A549 (cell line): ENCODE measurements at regions not wholly inside any gene's neighbourhood (a gene's known extent, or its start where the extent isn't known, plus 50 kb on each side); places are given as distances from the start of the nearest gene placed in this dataset.

Experiments used
- ATAC-seq, 2 experiments: fragments of 200-7000 bp in 1 of 2; fragments of >200 bp in 1 of 2; cut with Nextera tagmentation in 1 of 2; cut with Tn5 transposase in 1 of 2; 3 replicates each; pipeline versions ENCODE4 v1.8.0 to v1.9.1; 2018 to 2020; ENCODE audit warnings: mild to moderate bottlenecking in 1 of 2, moderate library complexity in 1 of 2
- CTCF ChIA-PET: fragments of 300-600 bp; sonication (Branson Sonifier 250); formaldehyde crosslinking; extraction: SDS; loops from one replicate; lab custom pipeline; 2021; ENCODE audit warnings: antibody characterized with exemption, inconsistent platforms; lab: Yijun Ruan, JAX
- POLR2A ChIA-PET: fragments of 350-600 bp; formaldehyde crosslinking; extraction: SDS; loops from one replicate; lab custom pipeline; 2021; ENCODE audit warnings: antibody characterized with exemption, inconsistent platforms; lab: Yijun Ruan, JAX
- DNase-seq, 2 experiments: peaks; one replicate each; pipeline versions ENCODE4 v3.0.0 to v3.0.0-alpha.2; 2011 to 2016; ENCODE audit warnings: low read depth in 1 of 2, low spot score in 1 of 2
- FAIRE-seq: peaks from 2 replicates; lab custom pipeline; 2011; peaks lifted over from hg19 to GRCh38; lab: Jason Lieb, UNC
- H3K27ac ChIP-seq, 2 experiments: fragments of >200 bp; sonication (Bioruptor Twin); formaldehyde crosslinking; 3 replicates each; pipeline ENCODE4 v1.5.1; 2016 to 2017
- H3K4me1 ChIP-seq: fragments of >200 bp; sonication (Bioruptor Twin); formaldehyde crosslinking; 3 replicates; pipeline ENCODE4 v1.6.1; 2016
- H3K4me2 ChIP-seq: fragments of >200 bp; sonication (Bioruptor Twin); formaldehyde crosslinking; 3 replicates; pipeline ENCODE4 v1.6.1; 2016
- H3K4me3 ChIP-seq: fragments of >200 bp; sonication (Bioruptor Twin); formaldehyde crosslinking; 3 replicates; pipeline ENCODE4 v1.5.1; 2016
- H3K9me3 ChIP-seq: fragments of >200 bp; sonication (Bioruptor Twin); formaldehyde crosslinking; 3 replicates; pipeline ENCODE4 v1.6.1; 2016
- BHLHE40 ChIP-seq: IDR thresholded peaks from 2 replicates; pipeline ENCODE4 v1.6.1; 2012; ENCODE audit warnings: low read depth, low read length, inconsistent platforms
- CBX2 ChIP-seq: fragments of 200-600 bp; sonication (generic); IDR thresholded peaks from 2 replicates; pipeline ENCODE4 v1.6.1; 2016; ENCODE audit warnings: low read depth, mild to moderate bottlenecking, borderline replicate concordance
- CEBPB ChIP-seq, 2 experiments: fragments of >200 bp in 1 of 2; sonication (Bioruptor Twin) in 1 of 2; formaldehyde crosslinking in 1 of 2; IDR thresholded peaks; 2 replicates each; pipeline ENCODE4 v1.6.1; 2012 to 2016
- CHD2 ChIP-seq: fragments of 150-350 bp; IDR thresholded peaks from 2 replicates; pipeline ENCODE4 v1.6.1; 2014; ENCODE audit warnings: low read length; ENCODE audit not compliant: partially characterized antibody
- E2F6 ChIP-seq: IDR thresholded peaks from 2 replicates; pipeline ENCODE4 v1.6.1; 2012; ENCODE audit warnings: low read depth, borderline replicate concordance
- EHF ChIP-seq: fragments of 250-450 bp; sonication (Bioruptor Pico); IDR thresholded peaks from 2 replicates; pipeline ENCODE4 v1.5.0; 2020; ENCODE audit warnings: mild to moderate bottlenecking
- ELK1 ChIP-seq: fragments of 150-350 bp; IDR thresholded peaks from 2 replicates; pipeline ENCODE4 v1.6.1; 2014; ENCODE audit warnings: low read depth, mild to moderate bottlenecking, low read length
- ESRRA ChIP-seq: fragments of 150-350 bp; IDR thresholded peaks from 2 replicates; pipeline ENCODE4 v1.6.1; 2014; ENCODE audit warnings: mild to moderate bottlenecking, low read length, borderline replicate concordance
- FOSB ChIP-seq: fragments of 250-450 bp; sonication (Bioruptor Pico); IDR thresholded peaks from 2 replicates; pipeline ENCODE4 v1.5.0; 2020; ENCODE audit warnings: mild to moderate bottlenecking, moderate library complexity
- GATA3 ChIP-seq: IDR thresholded peaks from 2 replicates; pipeline ENCODE4 v1.6.1; 2012; ENCODE audit warnings: borderline replicate concordance
- HDAC2 ChIP-seq: fragments of 200-600 bp; sonication (generic); IDR thresholded peaks from 2 replicates; pipeline ENCODE4 v1.6.1; 2016
- HEYL ChIP-seq: fragments of 250-450 bp; sonication (Bioruptor Pico); IDR thresholded peaks from 2 replicates; pipeline ENCODE4 v1.8.0; 2021; ENCODE audit warnings: mild to moderate bottlenecking, moderate library complexity
- HOXB13 ChIP-seq: fragments of 250-450 bp; sonication (Bioruptor Pico); IDR thresholded peaks from 2 replicates; pipeline ENCODE4 v1.5.0; 2020; ENCODE audit warnings: low read depth, mild to moderate bottlenecking, moderate library complexity
- HOXB5 ChIP-seq: fragments of 250-450 bp; sonication (Bioruptor Pico); IDR thresholded peaks from 2 replicates; pipeline ENCODE4 v1.5.0; 2020; ENCODE audit warnings: mild to moderate bottlenecking, moderate library complexity
- JUN ChIP-seq, 2 experiments: fragments of >200 bp; sonication (Bioruptor Twin); formaldehyde crosslinking; IDR thresholded peaks; 2 replicates in 1 of 2; 3 replicates in 1 of 2; pipeline ENCODE4 v1.6.1; 2016 to 2017
- JUNB ChIP-seq: fragments of >200 bp; sonication (Bioruptor Twin); formaldehyde crosslinking; IDR thresholded peaks from 2 replicates; pipeline ENCODE4 v1.6.1; 2016
- KDM1A ChIP-seq: fragments of 200-600 bp; sonication (generic); IDR thresholded peaks from 2 replicates; pipeline ENCODE4 v1.6.1; 2016; ENCODE audit warnings: low read depth, mild to moderate bottlenecking
- MAFK ChIP-seq: fragments of 450-650 bp; IDR thresholded peaks from 2 replicates; pipeline ENCODE4 v1.6.1; 2014; ENCODE audit not compliant: partially characterized antibody
- NFE2L2 ChIP-seq: fragments of 150-350 bp; conservative IDR thresholded peaks from 2 replicates; pipeline ENCODE4 v1.6.1; 2014; ENCODE audit warnings: low read length
- PHF8 ChIP-seq: fragments of 200-600 bp; sonication (generic); IDR thresholded peaks from 2 replicates; pipeline ENCODE4 v1.6.1; 2016; ENCODE audit warnings: low read depth, mild to moderate bottlenecking, antibody characterized with exemption, moderate library complexity, borderline replicate concordance
- RARB ChIP-seq: fragments of 250-450 bp; sonication (Bioruptor Pico); IDR thresholded peaks from 2 replicates; pipeline ENCODE4 v1.8.0; 2021; ENCODE audit warnings: mild to moderate bottlenecking, moderate library complexity
- RCOR1 ChIP-seq: fragments of 150-350 bp; IDR thresholded peaks from 2 replicates; pipeline ENCODE4 v1.6.1; 2014; ENCODE audit warnings: antibody characterized with exemption, low read length, low read depth
- REST ChIP-seq: fragments of 200-600 bp; sonication (generic); IDR thresholded peaks from 2 replicates; pipeline ENCODE4 v1.6.1; 2016; ENCODE audit warnings: antibody characterized with exemption, mild to moderate bottlenecking, moderate library complexity
- RFX5 ChIP-seq: fragments of 450-650 bp; IDR thresholded peaks from 2 replicates; pipeline ENCODE4 v1.7.1; 2014; ENCODE audit warnings: antibody characterized with exemption, mild to moderate bottlenecking, moderate library complexity
- RNF2 ChIP-seq: fragments of 200-600 bp; sonication (generic); IDR thresholded peaks from 2 replicates; pipeline ENCODE4 v1.6.1; 2016; ENCODE audit warnings: low read depth, mild to moderate bottlenecking, antibody characterized with exemption, moderate library complexity, borderline replicate concordance
- TP53 ChIP-seq: fragments of 250-450 bp; sonication (Bioruptor Pico); IDR thresholded peaks from 2 replicates; pipeline ENCODE4 v1.5.0; 2021; ENCODE audit warnings: mild to moderate bottlenecking, moderate library complexity
- ZFP36 ChIP-seq: fragments of 450-650 bp; IDR thresholded peaks from 2 replicates; pipeline ENCODE4 v1.6.1; 2014; ENCODE audit warnings: borderline replicate concordance; ENCODE audit not compliant: partially characterized antibody
- WGBS: methylation state at CpG from one replicate; pipeline ENCODE4 v1.1.6; 2017; ENCODE audit errors: missing lambda C conversion rate; 5-methylcytosine and 5-hydroxymethylcytosine counted together
- TF ChIP-seq, protein P1 (sequence below): fragments of 450-650 bp; IDR thresholded peaks from 2 replicates; pipeline ENCODE4 v1.6.1; 2014; ENCODE audit warnings: antibody characterized with exemption
- TF ChIP-seq, protein P2 (sequence below): fragments of >200 bp; sonication (Bioruptor Twin); formaldehyde crosslinking; IDR thresholded peaks from 3 replicates; pipeline ENCODE4 v1.5.1; 2016

GRCh38 chr7:153509768-153510167, 542.4 kb upstream of the DPP6 start:
- DNase-seq (no peak), ATAC-seq (no peak), FAIRE-seq (no peak)
- 3% methylated on average over 3 of the region's 3 CpGs for WGBS
- H3K4me1 ChIP-seq, result no peaks in the 10 kb centered on the region
- peaks cover 7% of the 10 kb centered on the region; the same call in 2 of the 3 replicates for H3K9me3 ChIP-seq
- ChIA-PET CTCF (no interaction called here), POLR2A (no interaction called here)
- no peak overlapping the region for H3K4me2 ChIP-seq
- no peak overlapping the region for H3K27ac ChIP-seq
- no peak for TF ChIP-seq KDM1A
- TF ChIP-seq RFX5, result no peak
- no peak for TF ChIP-seq E2F6
- TF ChIP-seq HOXB13 (CRISPR knock-in tag), result no peak
- no peak for TF ChIP-seq ESRRA
- no peak for TF ChIP-seq TP53 (CRISPR knock-in tag)
- TF ChIP-seq ELK1, result no peak
- no peak for TF ChIP-seq JUNB
- TF ChIP-seq, protein P1, sequence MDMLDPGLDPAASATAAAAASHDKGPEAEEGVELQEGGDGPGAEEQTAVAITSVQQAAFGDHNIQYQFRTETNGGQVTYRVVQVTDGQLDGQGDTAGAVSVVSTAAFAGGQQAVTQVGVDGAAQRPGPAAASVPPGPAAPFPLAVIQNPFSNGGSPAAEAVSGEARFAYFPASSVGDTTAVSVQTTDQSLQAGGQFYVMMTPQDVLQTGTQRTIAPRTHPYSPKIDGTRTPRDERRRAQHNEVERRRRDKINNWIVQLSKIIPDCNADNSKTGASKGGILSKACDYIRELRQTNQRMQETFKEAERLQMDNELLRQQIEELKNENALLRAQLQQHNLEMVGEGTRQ, result no peak
- TF ChIP-seq FOSB (CRISPR knock-in tag), result no peak
- TF ChIP-seq JUN (IDR thresholded peaks at IDR 0.05), result no peak
- no peak for TF ChIP-seq GATA3
- no peak for TF ChIP-seq PHF8
- TF ChIP-seq HDAC2, result no peak
- TF ChIP-seq EHF (CRISPR knock-in tag), result no peak
- no peak for TF ChIP-seq ZFP36
- TF ChIP-seq RARB (CRISPR knock-in tag), result no peak
- TF ChIP-seq CBX2, result no peak
- no peak for TF ChIP-seq NFE2L2
- TF ChIP-seq RCOR1, result no peak
- H3K4me3 ChIP-seq, result no peak overlapping the region

DNA sequence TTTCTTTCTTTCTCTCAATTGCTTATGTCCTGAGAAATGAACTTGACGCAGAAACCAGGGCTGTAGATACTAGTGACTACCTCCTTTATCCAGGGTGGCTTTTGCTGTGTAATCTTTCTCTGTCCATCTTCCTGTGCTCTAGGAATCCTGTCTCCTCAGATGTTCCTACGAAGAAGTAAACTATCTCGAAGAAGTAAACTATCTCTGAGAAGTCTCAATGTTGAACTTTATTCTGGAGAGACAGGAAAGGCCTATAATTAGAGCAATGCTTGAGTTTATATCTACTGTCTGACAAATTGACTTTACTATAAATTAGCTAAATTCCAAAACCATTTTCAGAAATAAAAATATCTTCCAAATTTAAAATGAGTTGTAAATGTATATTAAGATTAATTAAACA, 541.5 kb upstream of the DPP6 start:
- ChIA-PET POLR2A (no interaction called here), CTCF (no interaction called here)
- Histone ChIP-seq H3K4me2 (no peak overlapping the region), H3K27ac (no peak overlapping the region), H3K9me3 (peaks cover 7% of the 10 kb centered on the region; the same call in 1 of the 3 replicates), H3K4me1 (no peaks in the 10 kb centered on the region), H3K4me3 (no peak overlapping the region)
- ATAC-seq, result no peak
- no peak for DNase-seq
- 8% methylated on average over 3 of the region's 3 CpGs for WGBS
- TF ChIP-seq BHLHE40, result no peak
- no peak for TF ChIP-seq CHD2
- TF ChIP-seq KDM1A, result no peak
- TF ChIP-seq RCOR1, result no peak
- TF ChIP-seq RNF2, result no peak
- TF ChIP-seq ELK1, result no peak
- TF ChIP-seq REST, result no peak
- TF ChIP-seq RFX5, result no peak
- no peak for TF ChIP-seq FOSB (CRISPR knock-in tag)
- no peak for TF ChIP-seq HEYL (CRISPR knock-in tag)
- TF ChIP-seq MAFK, result no peak
- no peak for TF ChIP-seq CBX2
- TF ChIP-seq, protein P2, sequence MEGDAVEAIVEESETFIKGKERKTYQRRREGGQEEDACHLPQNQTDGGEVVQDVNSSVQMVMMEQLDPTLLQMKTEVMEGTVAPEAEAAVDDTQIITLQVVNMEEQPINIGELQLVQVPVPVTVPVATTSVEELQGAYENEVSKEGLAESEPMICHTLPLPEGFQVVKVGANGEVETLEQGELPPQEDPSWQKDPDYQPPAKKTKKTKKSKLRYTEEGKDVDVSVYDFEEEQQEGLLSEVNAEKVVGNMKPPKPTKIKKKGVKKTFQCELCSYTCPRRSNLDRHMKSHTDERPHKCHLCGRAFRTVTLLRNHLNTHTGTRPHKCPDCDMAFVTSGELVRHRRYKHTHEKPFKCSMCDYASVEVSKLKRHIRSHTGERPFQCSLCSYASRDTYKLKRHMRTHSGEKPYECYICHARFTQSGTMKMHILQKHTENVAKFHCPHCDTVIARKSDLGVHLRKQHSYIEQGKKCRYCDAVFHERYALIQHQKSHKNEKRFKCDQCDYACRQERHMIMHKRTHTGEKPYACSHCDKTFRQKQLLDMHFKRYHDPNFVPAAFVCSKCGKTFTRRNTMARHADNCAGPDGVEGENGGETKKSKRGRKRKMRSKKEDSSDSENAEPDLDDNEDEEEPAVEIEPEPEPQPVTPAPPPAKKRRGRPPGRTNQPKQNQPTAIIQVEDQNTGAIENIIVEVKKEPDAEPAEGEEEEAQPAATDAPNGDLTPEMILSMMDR, result no peak
- TF ChIP-seq CEBPB (IDR thresholded peaks at IDR 0.05), result no peak
- TF ChIP-seq HOXB5 (CRISPR knock-in tag), result no peak
- FAIRE-seq, result no peak
